Tibial nerve (tissue), 4 donors: ENCODE measurements at regions not wholly inside any gene's neighbourhood (a gene's known extent, or its start where the extent isn't known, plus 50 kb on each side); places are given as distances from the start of the nearest gene placed in this dataset.

Experiments used
- CTCF ChIP-seq, 5 experiments: fragments of 200-600 bp in 3 of 5; fragments of 450-650 bp in 2 of 5; sonication (generic) in 3 of 5; IDR thresholded peaks; one replicate each; pipeline ENCODE4 v1.5.1; 2016 to 2019; ENCODE audit warnings: antibody characterized with exemption in 5 of 5, mild to moderate bottlenecking in 3 of 5, moderate library complexity in 2 of 5
- EP300 ChIP-seq, 2 donors: sonication (generic); formaldehyde crosslinking; IDR thresholded peaks; one replicate each; pipeline ENCODE4 v1.6.1; 2017; ENCODE audit warnings: antibody characterized with exemption in 2 of 2, mild to moderate bottlenecking in 1 of 2

- no peak for TF ChIP-seq CTCF (IDR thresholded peaks at IDR 0.05)
- no peak for TF ChIP-seq EP300 (IDR thresholded peaks at IDR 0.05)
Observed at GRCh38 chr3:182122779-182123178, 411.1 kb downstream of the SOX2 start.
